Ammon's horn (tissue), 1 donor: ENCODE measurements at regions not wholly inside any gene's neighbourhood (a gene's known extent, or its start where the extent isn't known, plus 50 kb on each side); places are given as distances from the start of the nearest gene placed in this dataset.

ENCODE experiments used
- DNase-seq: peaks from one replicate; pipeline ENCODE4 v3.0.0-alpha.2; 2016; ENCODE audit warnings: low spot score

GRCh38 chr14:55734731-55735130, 154.7 kb downstream of the KTN1 start:
- no peak for DNase-seq

DNA sequence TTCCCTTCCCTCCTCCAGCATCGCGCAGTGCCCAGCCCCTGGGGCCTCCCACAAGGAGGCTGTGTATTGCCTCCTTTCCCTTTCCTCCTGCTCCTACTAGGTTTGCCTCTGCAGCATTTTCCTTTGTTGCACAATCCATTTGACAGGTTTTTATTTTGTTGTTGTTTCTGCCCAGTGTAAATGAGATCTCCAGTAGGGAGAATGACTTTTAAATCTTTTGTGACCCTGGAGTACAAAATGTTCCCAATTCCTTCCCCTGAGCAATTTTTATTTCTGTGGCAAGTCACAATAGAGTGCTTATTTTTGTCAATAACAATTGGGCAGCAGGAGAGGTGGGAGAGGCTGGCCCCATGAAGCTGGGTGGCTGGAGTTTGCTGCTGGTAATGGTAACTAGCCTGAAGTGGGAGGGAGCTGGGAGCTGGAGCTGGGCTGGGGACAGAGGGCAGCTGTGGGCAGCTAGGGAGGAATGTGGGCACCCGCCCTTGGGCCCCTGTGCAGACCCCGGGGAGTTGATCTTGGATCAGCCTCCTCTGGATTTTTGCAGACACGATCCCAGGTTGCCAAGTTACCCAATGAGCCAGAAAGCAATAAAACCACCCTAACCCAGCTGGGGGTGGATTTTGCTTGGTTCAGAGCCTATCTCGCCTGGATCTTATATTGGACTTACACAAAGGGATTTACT, 160.1 kb downstream of the KTN1 start:
- no peak for DNase-seq

DNA sequence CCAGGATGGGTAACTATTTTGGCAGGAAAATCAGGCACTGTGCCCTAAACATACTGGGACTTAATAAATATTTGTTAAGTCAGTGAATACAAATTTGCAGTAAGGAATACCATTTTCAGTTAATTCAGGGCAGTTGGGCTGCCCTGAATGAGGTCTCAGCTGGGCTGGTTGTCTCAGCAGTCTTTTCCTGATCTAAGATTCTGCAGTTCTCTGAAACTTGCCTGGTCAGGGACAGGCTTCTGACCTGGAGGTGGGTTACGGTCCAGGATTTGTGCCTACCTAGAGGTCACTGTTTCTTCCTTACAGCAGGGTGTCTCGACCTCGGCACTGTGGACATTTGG, 160.6 kb downstream of the KTN1 start:
- DNase-seq = no peak

DNA sequence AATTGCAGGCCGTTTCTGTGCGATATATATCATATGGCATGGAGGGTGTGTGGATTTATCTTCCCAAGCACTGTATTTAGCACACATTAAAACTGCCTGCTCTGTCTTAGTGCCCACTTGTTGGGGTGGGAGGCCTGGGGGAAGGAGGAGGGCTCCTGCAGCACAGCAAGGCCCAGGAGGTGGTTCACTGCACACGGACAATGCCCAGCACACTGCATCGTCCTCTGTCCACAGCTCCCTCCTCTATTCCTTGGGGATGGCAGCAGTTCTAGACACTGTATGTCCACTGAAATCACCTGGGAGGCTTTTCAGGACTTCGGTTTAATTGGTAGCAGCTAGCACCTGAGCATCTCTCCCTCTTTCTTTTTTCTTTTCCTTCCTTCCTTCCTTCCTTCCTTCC, 161.2 kb downstream of the KTN1 start:
- DNase-seq = no peak

DNA sequence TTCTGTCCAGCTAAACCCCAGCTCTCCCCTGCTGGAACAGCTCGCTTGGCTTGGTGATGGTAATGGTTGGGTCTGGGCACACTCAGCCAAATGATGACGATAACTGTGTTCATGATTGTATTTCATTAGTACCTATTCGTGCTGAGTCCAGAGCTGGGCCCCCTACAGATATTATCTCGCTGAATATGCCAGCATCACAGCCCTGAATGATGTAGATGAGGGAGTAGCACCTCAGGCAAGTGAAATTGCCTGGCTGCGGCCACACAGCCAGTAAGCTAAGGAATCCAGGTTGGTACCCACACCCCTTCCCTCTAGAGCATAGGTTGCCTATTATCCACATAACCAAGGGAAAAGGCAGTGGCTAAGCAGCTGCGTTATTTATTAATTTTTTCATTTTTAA, 163.5 kb downstream of the KTN1 start:
- no peak for DNase-seq

GRCh38 chr14:55744321-55744720, 164.3 kb downstream of the KTN1 start:
- no peak for DNase-seq

DNA sequence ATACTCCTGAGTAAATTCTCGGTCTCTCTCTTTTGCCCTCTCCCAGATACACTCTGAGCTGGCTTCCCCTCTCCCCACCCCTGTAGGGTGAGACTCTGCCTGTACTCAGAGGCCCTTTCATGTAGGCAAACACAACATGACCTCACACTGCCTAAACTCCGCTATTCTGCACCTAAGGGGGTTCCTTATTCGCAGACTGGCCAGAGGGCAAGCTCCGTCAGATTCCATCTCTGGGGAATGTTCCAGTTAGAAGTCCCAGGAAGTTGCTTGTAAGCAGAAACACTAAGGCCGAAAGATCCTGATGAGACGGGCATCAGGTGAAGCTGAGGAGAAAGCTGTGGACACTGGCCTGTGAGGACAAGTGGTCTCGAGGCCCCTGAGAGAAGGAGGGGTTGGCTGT, 165.9 kb downstream of the KTN1 start:
- DNase-seq = no peak

- DNase-seq = no peak
Observed at GRCh38 chr14:55746558-55746957, 166.6 kb downstream of the KTN1 start.

DNA sequence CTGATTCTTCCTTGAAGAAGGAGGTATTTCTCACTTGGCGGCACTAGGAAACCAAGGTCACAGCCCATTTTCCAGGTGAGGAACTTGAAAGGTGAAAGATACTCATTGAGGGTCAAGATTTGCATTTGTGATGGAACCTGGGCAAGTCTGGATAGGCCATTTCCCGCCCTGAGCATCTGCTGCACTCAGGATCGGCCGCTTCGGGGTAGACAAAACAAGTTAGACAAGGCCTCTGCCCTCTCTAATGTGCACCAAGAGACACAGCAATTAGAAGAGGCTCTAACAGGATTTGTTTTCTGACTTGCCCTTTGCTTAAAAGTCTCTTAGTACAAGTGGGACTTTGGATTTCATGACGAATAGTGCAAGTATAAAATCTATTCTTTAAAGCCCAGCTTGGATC, 167.2 kb downstream of the KTN1 start:
- DNase-seq = no peak

DNA sequence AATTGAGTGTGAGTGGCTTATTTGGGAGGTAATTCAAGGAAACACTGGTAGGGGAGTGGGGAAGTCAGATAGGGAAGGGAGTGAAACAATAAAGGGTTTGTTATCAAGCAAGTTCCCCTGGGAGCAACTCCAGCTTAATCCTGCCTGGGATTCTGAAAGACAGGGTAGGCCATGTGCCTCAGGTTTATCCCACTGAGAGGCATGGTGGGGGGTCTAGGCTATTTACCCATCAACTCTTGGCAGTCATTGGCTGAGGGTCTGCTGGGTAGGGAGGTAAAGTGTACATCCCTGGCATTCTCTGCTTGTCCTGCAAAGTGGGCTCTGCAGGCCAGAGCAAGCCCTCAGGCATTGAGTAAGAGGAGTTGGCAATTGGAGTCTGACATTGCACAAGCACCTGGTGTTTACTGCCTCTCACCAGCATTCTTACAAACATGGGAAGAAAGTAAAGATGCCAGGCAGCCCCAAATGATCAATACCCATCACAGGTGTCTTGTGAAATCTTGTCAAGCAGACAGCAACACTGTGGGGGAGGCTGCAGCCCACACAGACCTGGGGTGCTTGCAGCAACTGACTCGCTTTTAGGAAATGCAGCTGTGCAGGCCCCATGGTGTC, 169.3 kb downstream of the KTN1 start:
- DNase-seq = no peak

- no peak for DNase-seq
Observed at GRCh38 chr14:55749946-55750345, 169.9 kb downstream of the KTN1 start.

DNA sequence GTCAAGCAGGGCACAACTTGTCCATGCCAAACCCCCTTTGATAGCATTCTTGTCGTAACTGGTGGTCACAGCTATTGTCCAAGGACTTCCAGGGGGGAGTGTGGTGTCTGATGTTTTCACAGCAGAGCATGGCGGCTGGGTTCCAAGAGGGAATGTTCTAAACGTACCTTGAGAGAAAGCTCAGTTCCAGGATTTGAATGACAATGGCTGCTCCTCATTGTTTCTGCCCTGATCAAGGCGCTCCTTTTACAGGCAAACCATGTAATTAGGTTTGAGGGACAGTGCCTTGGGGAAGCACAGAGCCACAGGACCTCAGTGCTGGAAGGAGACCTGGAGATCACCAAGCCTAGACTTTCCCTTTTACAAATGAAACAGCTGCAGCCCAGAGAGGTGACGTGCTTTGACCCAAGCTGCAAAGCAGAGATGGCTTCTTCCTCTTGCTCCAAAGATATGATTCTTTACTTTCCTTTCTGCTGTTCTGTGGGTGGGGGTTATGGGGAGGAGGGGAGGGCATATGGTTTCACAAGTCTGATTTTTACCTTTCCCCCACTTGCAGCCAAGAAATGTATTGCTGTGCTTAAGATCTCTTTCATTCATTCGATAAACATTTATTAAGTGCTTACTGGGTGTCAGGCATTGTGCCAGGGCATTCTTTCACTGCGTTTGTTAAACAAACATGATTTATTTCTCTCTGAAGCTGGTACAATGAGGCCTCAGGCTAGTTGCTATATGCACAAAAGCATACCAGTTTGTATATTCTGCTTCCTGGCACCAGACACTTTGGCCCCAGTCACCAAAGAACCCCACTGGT, 172.8 kb downstream of the KTN1 start:
- no peak for DNase-seq

GRCh38 chr14:55754471-55754870, 174.5 kb downstream of the KTN1 start:
- no peak for DNase-seq

DNA sequence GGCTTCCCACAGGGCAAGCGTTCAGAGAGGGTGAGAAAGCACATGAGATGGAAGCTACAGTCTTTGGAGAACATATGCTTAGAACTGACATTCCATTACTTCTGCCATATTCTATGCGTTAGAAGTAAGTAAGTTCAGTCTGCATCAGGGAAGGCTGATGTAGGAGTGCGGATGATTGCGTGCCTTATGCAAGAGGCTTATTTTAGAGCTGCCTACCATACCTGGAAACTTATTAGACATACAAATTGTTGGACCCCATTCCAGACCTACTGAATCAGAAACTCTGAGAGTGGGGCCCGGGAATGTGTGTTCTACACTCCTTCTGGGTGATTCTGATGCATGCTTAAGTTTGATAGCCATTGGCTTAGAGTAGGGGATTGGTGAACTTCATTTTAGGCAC, 174.9 kb downstream of the KTN1 start:
- DNase-seq = no peak

DNA sequence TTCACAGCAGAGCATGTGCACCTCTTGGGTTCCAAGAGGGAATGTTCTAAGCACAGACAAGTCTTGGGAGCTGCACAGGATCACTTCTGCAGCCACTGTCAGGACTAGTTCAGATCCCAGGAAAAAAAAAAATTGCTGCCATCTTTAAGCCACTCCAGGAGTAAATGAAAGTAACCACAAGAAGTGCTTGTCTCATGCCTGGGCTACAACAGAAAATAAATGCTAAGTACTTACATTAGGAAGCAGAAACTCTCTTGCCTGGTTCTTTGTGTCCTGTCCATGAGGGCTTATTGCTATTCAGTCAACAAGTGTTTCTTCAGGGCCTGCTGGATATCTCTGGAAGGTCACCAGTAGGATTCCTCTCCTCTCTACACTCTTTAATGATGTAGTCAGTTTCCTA, 176.1 kb downstream of the KTN1 start:
- no peak for DNase-seq

- DNase-seq = no peak
Observed at GRCh38 chr14:55756557-55756956, 176.6 kb downstream of the KTN1 start.

- DNase-seq = no peak
Observed at GRCh38 chr14:55758796-55759195, 178.8 kb downstream of the KTN1 start.

- DNase-seq = no peak
Observed at GRCh38 chr14:55760789-55761566, 181.0 kb downstream of the KTN1 start.

- no peak for DNase-seq
Observed at GRCh38 chr14:55761651-55762050, 181.6 kb downstream of the KTN1 start.

GRCh38 chr14:55762595-55763232, 182.7 kb downstream of the KTN1 start:
- no peak for DNase-seq

- no peak for DNase-seq
Observed at GRCh38 chr14:55764784-55765183, 184.8 kb downstream of the KTN1 start.

DNA sequence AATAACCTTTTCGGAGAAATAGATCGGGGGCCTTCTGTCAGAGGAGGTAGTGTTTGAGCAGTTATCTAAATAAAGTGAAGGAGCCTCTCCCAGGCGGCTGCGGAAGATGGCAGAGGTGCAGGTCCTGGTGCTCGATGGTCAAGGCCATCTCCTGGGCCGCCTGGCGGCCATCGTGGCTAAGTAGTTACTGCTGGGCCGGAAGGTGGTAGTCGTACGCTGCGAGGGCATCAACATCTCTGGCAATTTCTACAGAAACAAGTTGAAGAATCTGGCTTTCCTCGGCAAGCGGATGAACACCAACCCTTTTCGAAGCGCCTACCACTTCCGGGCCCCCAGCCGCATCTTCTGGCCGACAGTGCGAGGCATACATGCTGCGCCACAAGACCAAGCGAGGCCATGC, 186.1 kb downstream of the KTN1 start:
- no peak for DNase-seq
